ENCODE measurements at regions not wholly inside any gene's neighbourhood (a gene's known extent, or its start where the extent isn't known, plus 50 kb on each side); places are given as distances from the start of the nearest gene placed in this dataset.

GRCh38 chr2:409523-409922, 121.6 kb upstream of the ALKAL2 start:
- TF ChIP-seq FOXM1 (IDR thresholded peaks at IDR 0.05; ENCODE audit: low read depth): no peak
- TF ChIP-seq CTCF (IDR thresholded peaks at IDR 0.05): no peak
- no peak for TF ChIP-seq TCF12 (IDR thresholded peaks at IDR 0.05)
- no peak for TF ChIP-seq EZH2phosphoT487 (IDR thresholded peaks at IDR 0.05; ENCODE audit: borderline replicate concordance, low read depth)
- no peak for TF ChIP-seq MAX (IDR thresholded peaks at IDR 0.05; ENCODE audit: low read depth)
- TF ChIP-seq JUND (IDR thresholded peaks at IDR 0.05): no peak
- TF ChIP-seq FOXJ3 (CRISPR knock-in tag; IDR thresholded peaks at IDR 0.05): no peak
- TF ChIP-seq EP300 (IDR thresholded peaks at IDR 0.05; ENCODE audit: borderline replicate concordance in 1 of 2, low read depth in 1 of 2, low read length in 1 of 2): no peak
- TF ChIP-seq RCOR1 (IDR thresholded peaks at IDR 0.05; ENCODE audit: low read length): no peak
- no peak for TF ChIP-seq POLR2AphosphoS5 (IDR thresholded peaks at IDR 0.05; ENCODE audit: low read depth, low read length)
- no peak for TF ChIP-seq GABPA (IDR thresholded peaks at IDR 0.05; ENCODE audit: low read depth)
